T-helper 22 cell (primary cell): ENCODE measurements at regions not wholly inside any gene's neighbourhood (a gene's known extent, or its start where the extent isn't known, plus 50 kb on each side); places are given as distances from the start of the nearest gene placed in this dataset.
"Not testable (repeated sequence)": the region's sequence is repeated elsewhere in the genome, so short reads cannot be mapped to it uniquely, and the experiment has no call there.

Experiments
- DNase-seq: peaks from one replicate; pipeline ENCODE4 v3.0.0-alpha.2; 2020; ENCODE audit warnings: low read depth

GRCh38 chr12:14032191-14032590 lies 50.8 kb upstream of the GRIN2B start:
- DNase-seq: not testable (repeated sequence)

DNA sequence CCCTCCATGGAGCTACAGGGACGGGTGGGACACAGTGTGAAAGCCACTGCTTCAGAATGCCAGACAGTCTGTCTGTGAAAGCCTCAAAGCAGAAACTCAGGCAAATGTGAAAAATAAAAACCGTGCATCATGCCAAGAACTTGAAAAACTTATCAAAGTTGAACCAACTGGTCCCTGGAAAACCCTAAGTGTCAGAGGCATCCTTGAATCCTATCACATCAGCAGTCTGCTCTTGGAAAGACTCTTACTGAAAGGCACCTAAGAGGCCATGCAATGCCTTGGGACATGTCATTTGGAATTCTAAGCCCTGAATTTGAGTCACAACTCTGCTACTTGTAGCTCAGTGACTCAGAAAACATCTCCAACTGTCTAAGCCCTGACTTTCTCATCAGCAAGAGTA lies 62.4 kb upstream of the GRIN2B start:
- DNase-seq: no peak

- no peak for DNase-seq
Measured at GRCh38 chr12:14048941-14049545, 67.6 kb upstream of the GRIN2B start.

DNA sequence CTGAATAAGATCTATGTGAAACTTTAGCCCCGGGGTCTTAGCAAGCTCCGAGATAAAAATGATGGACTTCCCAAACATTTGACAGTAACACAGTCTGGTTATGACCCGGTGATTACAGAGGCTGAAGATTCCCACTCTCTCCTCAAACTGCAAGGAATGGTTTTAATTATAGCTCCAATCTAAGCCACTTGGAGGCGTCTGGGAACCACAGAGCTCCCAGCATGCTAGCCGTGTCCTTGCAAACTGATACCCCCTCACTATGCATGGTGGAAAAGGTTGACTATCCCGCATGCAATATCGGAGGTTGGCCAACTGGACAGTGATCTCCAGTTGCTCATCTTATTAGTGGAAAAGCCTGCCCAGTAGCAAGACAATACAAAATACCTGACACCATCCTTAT lies 76.5 kb upstream of the GRIN2B start:
- DNase-seq: no peak

GRCh38 chr12:14058717-14059116 lies 77.3 kb upstream of the GRIN2B start:
- no peak for DNase-seq

DNA sequence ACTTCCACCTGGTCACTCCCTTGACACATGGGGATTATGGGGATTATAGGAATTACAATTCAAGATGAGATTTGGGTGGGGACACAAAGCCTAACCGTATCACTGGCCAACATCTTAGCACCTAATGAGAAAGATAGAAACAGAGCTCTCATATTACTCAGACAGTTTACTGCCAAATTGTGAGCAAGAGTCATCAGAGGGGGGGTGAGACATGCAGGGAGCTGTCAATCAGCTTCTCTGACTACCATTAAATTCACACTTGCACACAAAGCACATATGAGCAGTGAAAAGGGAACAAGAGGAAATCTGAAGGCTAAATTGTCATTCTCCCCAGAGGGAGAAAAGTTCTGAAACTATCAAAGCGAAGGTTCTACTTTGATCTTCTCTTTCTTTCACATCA lies 78.1 kb upstream of the GRIN2B start:
- no peak for DNase-seq

- no peak for DNase-seq
Measured at GRCh38 chr12:14065616-14066015, 84.2 kb upstream of the GRIN2B start.

- DNase-seq: no peak
Measured at GRCh38 chr12:14066021-14066420, 84.6 kb upstream of the GRIN2B start.

- DNase-seq: no peak
Measured at GRCh38 chr12:14068961-14069360, 87.6 kb upstream of the GRIN2B start.

DNA sequence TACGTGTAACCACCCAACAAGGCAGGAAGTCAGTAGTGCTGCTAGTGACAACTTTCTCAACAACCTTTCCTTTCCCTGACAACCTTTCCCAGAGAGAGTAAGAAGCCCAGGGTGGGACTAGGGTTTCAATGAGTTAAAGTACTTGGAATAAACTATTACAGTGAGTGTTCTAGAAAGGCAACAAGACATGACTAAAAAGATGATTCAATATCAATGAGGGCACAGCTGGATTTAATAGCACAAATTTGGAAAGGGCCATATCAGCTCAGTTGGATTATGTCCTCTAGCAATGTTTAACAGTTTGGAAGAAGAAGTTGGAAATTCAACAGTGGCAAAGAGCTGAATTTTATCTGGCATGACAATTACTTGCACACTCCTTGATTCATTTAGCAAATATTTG lies 90.4 kb upstream of the GRIN2B start:
- DNase-seq: no peak

DNA sequence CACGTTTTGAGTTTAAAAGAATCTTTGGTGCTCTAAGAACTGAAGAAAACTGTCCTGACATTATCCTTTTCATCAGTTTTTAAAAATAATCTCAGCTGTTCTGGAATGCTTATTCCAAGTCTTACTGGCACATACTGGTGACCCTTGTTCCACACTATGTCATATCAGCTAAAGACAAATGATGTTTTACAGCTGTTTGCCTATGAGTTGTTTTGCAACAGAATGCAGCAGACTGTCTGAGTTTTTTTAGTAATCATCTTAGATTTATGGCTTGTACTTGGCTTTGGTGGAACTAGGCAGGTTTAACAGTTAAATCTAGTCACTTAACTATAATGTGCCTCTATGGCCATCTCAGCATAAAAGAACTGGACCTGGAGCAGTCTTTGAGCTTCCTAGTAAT lies 91.6 kb upstream of the GRIN2B start:
- DNase-seq: no peak

DNA sequence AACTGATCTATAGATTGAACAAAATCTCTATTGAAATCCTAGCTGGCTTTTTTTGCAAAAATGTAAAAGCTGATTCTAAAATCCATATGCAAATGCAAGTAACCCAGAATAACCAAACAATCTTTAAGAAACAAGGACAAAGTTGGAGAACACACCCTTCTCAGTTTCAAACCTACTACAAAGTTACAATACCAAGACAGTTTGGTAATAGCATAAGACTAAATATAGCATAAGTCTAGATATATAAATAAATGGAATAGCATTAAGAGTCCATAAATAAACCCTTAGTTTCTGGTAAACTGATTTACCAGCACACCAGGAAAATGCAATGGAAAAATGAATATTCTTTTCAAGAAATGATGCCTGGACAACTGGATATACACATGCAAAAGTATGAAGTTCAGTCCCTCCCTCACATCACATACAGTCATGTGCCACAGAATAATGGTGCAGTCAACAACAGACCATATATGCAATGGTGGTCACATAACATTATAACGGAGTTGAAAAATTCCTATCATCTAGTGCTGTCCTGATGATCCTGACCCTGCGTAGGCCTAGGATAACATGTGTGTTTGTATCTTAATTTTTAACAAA lies 94.5 kb upstream of the GRIN2B start:
- DNase-seq: no peak

DNA sequence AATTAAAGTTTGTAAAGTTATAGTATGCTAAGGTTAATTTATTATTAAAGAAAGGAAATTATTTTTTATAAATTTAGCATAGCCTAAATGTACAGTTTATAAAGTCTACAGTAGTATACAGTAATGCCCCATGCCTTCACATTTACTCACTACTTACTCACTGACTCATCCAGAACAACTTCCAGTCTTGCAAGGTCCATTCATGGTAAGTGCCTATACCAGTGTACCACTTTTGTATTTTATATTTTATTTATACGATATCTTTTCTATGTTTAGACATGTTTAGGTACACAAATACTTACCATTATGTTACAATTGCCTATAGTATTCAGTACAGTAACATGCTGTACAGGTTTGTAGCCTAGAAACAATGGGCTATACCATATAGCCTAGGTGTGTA lies 95.1 kb upstream of the GRIN2B start:
- DNase-seq: no peak

DNA sequence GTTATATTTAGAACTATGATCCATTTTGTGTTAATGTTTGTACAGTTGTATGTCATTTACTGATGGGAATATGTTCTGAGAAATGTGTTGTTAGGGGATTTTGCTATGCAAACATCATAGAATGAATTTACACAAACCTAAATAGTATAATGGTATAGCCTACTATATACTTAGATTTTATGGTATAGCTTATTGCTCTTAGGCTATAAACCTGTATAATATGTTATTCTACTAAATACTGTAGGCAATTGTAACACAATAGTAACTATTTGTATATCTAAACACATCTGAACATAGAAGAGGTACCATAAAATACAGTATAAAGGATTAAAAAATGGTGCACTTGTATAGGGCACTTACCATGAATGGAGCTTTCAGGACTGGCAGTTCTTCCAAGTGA lies 105.4 kb upstream of the GRIN2B start:
- DNase-seq: no peak

GRCh38 chr12:14099994-14100393 lies 118.6 kb upstream of the GRIN2B start:
- DNase-seq: no peak

GRCh38 chr12:14101556-14101955 lies 120.2 kb upstream of the GRIN2B start:
- DNase-seq: not testable (repeated sequence)

DNA sequence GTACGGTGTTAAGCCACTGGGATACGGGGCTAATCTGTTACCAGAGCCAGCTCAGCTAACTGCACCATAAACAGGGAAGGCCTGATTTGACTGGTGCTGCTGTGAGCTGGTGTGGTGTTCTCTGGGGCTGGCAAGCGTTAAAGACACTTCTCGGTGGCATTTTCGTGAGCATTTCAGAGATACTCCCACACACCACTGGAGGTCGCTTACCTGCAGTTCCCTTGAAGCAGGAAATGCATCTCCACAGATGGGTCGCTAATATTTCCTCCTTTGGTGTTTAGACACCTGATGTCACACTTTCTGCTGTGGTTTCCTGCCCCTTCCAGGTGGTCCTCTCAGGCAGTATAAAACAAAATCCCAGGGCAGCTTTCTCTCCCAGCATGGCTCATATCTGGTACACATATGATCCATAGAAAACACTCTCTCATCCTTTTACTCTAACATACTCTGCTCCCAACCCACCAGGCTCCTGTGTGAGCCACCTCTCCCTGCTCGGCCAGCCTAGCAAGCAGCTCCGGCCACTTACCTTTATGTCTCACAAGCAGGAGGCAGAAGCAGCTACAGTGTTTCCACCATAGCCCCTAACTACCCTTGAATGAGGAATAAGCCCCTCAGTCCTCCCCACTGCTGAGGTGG lies 129.9 kb upstream of the GRIN2B start:
- no peak for DNase-seq

DNA sequence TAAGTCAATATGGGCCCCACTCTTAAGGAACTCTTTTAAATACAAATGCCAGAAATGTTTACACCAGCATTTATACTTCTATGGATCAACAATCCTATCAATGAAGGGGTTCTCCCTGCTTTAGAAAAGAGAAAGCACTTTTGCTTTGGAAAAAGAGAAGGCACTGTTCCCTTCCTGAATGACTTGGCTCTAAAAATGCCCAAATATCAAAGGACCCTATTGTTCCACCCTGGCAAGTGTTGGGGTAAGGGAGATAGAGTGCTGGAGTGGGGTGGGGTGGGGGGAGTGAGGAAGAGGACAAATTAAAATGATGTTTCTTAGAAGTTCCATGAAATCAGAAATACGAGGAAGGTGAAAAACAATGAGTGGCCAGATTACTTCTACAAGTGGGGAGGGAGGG lies 131.6 kb upstream of the GRIN2B start:
- DNase-seq: no peak

DNA sequence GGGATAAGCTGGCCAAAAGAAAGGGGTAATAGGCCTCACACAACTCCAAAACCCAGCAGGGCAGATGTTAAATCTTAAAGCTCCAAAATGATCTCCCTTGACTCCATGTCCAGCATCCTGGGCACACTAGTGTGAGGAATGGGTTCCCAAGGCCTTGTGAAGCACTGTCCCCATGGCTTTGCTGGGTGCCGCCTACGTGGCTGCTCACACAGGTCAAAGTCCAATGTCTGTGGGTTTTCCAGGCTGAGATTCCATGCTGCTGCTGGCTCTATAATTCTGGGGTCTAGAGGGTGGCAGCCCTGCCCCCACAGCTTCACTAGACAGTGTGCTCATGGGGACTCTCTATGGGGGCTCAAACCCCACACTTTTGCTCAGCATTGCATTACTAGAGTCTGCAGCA lies 145.3 kb upstream of the GRIN2B start:
- no peak for DNase-seq

DNA sequence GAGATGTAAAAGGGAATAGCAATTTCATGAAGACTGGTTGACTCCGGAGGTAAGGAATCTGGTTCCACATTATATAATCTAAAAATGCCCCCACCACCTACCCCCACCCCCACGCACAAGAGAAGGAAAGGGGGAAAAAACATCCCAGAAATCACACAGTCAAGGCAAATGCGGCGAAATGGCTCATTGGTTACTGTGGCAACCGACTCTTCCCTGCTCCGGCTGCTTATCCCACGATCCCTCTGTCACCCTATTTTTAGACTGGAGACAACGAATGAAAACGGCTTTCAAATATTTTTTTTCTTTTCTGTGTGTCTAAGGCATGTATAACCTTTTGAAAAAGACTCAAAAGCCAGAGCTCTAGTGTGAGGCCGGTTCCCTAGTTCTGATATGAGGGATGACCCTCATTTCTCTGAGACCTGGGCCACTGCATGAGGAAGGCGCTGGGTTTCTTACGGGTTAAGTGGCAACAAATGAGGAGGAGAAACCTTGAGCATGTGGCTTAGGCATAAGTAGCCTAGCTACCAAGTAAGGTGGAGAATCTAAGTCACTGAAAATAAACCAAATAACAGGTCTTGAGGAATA lies 148.3 kb upstream of the GRIN2B start:
- no peak for DNase-seq

- DNase-seq: no peak
Measured at GRCh38 chr12:14135996-14136395, 154.6 kb upstream of the GRIN2B start.

GRCh38 chr12:14138495-14138894 lies 157.1 kb upstream of the GRIN2B start:
- DNase-seq: no peak

DNA sequence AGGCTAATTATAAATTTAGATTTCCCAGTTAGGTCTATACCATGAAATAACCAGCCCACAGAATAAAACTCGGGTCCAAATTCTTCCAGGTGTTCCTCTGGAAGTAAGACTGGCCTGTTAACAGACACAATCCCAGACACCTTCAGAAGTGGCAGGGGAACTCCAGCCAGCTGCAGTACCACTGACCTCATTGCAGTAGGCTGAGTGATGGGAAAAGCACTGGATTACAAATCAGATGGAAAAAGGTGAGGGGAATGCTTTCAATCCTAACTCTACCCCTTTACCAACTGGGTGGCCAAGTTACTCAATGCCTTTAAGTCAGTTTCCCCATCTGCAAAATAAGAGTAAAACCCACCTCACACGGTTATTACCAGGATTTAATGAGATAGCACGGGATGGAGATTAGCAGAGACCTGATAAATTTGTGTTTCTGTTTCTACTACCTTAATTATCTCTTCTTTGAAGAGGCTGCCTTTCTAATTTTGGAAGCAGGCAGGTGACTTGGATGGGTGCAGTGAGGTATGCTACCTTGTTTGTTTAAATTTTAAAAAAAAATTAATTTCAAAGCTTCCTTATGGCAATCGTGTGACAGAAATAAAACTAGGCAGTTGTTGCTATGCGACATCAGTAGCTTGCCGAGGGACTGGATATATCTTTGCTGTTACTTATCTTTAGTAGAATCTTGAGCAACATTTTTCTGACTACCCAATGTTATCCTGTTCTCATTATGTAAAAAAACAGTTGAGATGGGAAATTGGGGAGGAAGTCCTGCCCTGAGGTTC lies 167.3 kb upstream of the GRIN2B start:
- DNase-seq: no peak
